HEK293 (cell line): ENCODE measurements at regions not wholly inside any gene's neighbourhood (a gene's known extent, or its start where the extent isn't known, plus 50 kb on each side); places are given as distances from the start of the nearest gene placed in this dataset.

Experiments used
- CTCF ChIA-PET: fragments of 350-600 bp; formaldehyde crosslinking; extraction: SDS; loops from one replicate; lab custom pipeline; 2021; ENCODE audit warnings: antibody characterized with exemption; lab: Yijun Ruan, JAX
- POLR2A ChIA-PET: fragments of 300-600 bp; formaldehyde crosslinking; extraction: SDS; loops from one replicate; lab custom pipeline; 2020; ENCODE audit warnings: antibody characterized with exemption, inconsistent platforms; lab: Yijun Ruan, JAX
- H3K27ac ChIP-seq: fragments of 200-500 bp; sonication (Bioruptor generic); 2 replicates; pipeline ENCODE4 v1.5.1; 2014; ENCODE audit warnings: low read depth, low read length, control low read depth, inconsistent platforms; ENCODE audit errors: extremely low read depth
- H3K36me3 ChIP-seq, 2 experiments: fragments of 200-500 bp in 1 of 2; sonication (Bioruptor generic) in 1 of 2; 1 replicate in 1 of 2; 2 replicates in 1 of 2; pipeline ENCODE4 v1.5.1; 2014 to 2017; ENCODE audit warnings: inconsistent platforms in 2 of 2, low read length in 2 of 2; ENCODE audit not compliant: control insufficient read depth in 2 of 2, insufficient read depth in 1 of 2
- H3K4me1 ChIP-seq: fragments of 200-500 bp; sonication (Bioruptor generic); 2 replicates; pipeline ENCODE4 v1.5.1; 2014; ENCODE audit warnings: mild to moderate bottlenecking, low read length, inconsistent platforms; ENCODE audit not compliant: control insufficient read depth, insufficient read depth
- H3K4me3 ChIP-seq: 2 replicates; pipeline ENCODE4 v1.5.1; 2011; ENCODE audit warnings: low read depth, mild to moderate bottlenecking, control low read depth, low read length, moderate library complexity
- H3K9me3 ChIP-seq: fragments of 200-500 bp; sonication (Bioruptor generic); 2 replicates; pipeline ENCODE4 v1.5.1; 2014; ENCODE audit warnings: low read depth, low read length, inconsistent platforms; ENCODE audit not compliant: control insufficient read depth, insufficient read depth
- FEZF1 ChIP-seq: fragments of 450-650 bp; formaldehyde crosslinking; IDR thresholded peaks from 2 replicates; pipeline ENCODE4 v1.5.1; 2016; ENCODE audit warnings: missing biosample characterization, missing genetic modification characterization
- GFI1B ChIP-seq: fragments of 450-650 bp; formaldehyde crosslinking; IDR thresholded peaks from 2 replicates; pipeline ENCODE4 v1.5.1; 2016; ENCODE audit warnings: missing biosample characterization, missing genetic modification characterization
- KLF7 ChIP-seq: fragments of 450-650 bp; formaldehyde crosslinking; IDR thresholded peaks from 2 replicates; pipeline ENCODE4 v1.5.1; 2016; ENCODE audit warnings: missing biosample characterization, missing genetic modification characterization, borderline replicate concordance
- RBAK ChIP-seq: fragments of 450-650 bp; formaldehyde crosslinking; IDR thresholded peaks from 2 replicates; pipeline ENCODE4 v1.5.1; 2016; ENCODE audit warnings: missing biosample characterization, missing genetic modification characterization
- ZBTB21 ChIP-seq: fragments of 450-650 bp; formaldehyde crosslinking; IDR thresholded peaks from 2 replicates; pipeline ENCODE4 v1.5.1; 2017; ENCODE audit warnings: missing biosample characterization, missing genetic modification characterization
- ZNF112 ChIP-seq: fragments of 450-650 bp; formaldehyde crosslinking; IDR thresholded peaks from 2 replicates; pipeline ENCODE4 v1.5.0; 2017; ENCODE audit warnings: missing biosample characterization, missing genetic modification characterization
- ZNF16 ChIP-seq: fragments of 450-650 bp; formaldehyde crosslinking; IDR thresholded peaks from 2 replicates; pipeline ENCODE4 v1.5.1; 2016; ENCODE audit warnings: low read depth, missing biosample characterization, missing genetic modification characterization
- ZNF175 ChIP-seq: fragments of 450-650 bp; formaldehyde crosslinking; IDR thresholded peaks from 2 replicates; pipeline ENCODE4 v1.5.1; 2016; ENCODE audit warnings: missing biosample characterization, missing genetic modification characterization
- ZNF223 ChIP-seq: fragments of 450-650 bp; formaldehyde crosslinking; IDR thresholded peaks from 2 replicates; pipeline ENCODE4 v1.5.1; 2016; ENCODE audit warnings: missing biosample characterization, missing genetic modification characterization
- ZNF23 ChIP-seq: fragments of 450-650 bp; formaldehyde crosslinking; IDR thresholded peaks from 2 replicates; pipeline ENCODE4 v1.5.1; 2016; ENCODE audit warnings: missing biosample characterization, missing genetic modification characterization, borderline replicate concordance
- ZNF394 ChIP-seq: fragments of 450-650 bp; formaldehyde crosslinking; IDR thresholded peaks from 2 replicates; pipeline ENCODE4 v1.5.1; 2016; ENCODE audit warnings: missing biosample characterization, missing genetic modification characterization, mild to moderate bottlenecking, moderate library complexity, borderline replicate concordance
- ZNF510 ChIP-seq: fragments of 450-650 bp; formaldehyde crosslinking; IDR thresholded peaks from 2 replicates; pipeline ENCODE4 v1.5.1; 2018; ENCODE audit warnings: mild to moderate bottlenecking, missing genetic modification characterization, missing biosample characterization; ENCODE audit not compliant: insufficient replicate concordance
- ZNF558 ChIP-seq: fragments of 450-650 bp; formaldehyde crosslinking; IDR thresholded peaks from 2 replicates; pipeline ENCODE4 v1.5.1; 2016; ENCODE audit warnings: missing biosample characterization, missing genetic modification characterization
- ZNF654 ChIP-seq: fragments of 450-650 bp; formaldehyde crosslinking; IDR thresholded peaks from 2 replicates; pipeline ENCODE4 v1.5.1; 2016; ENCODE audit warnings: low read depth, missing biosample characterization, missing genetic modification characterization
- ZNF670 ChIP-seq: fragments of 450-650 bp; formaldehyde crosslinking; IDR thresholded peaks from 2 replicates; pipeline ENCODE4 v1.5.1; 2016; ENCODE audit warnings: missing biosample characterization, missing genetic modification characterization, low read depth
- ZNF677 ChIP-seq: fragments of 450-650 bp; IDR thresholded peaks from 2 replicates; pipeline ENCODE4 v1.5.0; 2018; ENCODE audit warnings: missing biosample characterization, mild to moderate bottlenecking, missing genetic modification characterization, moderate library complexity
- ZNF701 ChIP-seq: fragments of 450-650 bp; formaldehyde crosslinking; IDR thresholded peaks from 2 replicates; pipeline ENCODE4 v1.5.1; 2016; ENCODE audit warnings: missing biosample characterization, missing genetic modification characterization
- ZNF843 ChIP-seq: fragments of 450-650 bp; formaldehyde crosslinking; IDR thresholded peaks from 2 replicates; pipeline ENCODE4 v1.5.1; 2016; ENCODE audit warnings: missing biosample characterization, missing genetic modification characterization
- TF ChIP-seq, protein P1 (sequence below): fragments of 450-650 bp; IDR thresholded peaks from 2 replicates; pipeline ENCODE4 v1.5.1; 2018; ENCODE audit warnings: missing biosample characterization, mild to moderate bottlenecking, missing genetic modification characterization
- TF ChIP-seq, protein P2 (sequence below): fragments of 450-650 bp; formaldehyde crosslinking; IDR thresholded peaks from 2 replicates; pipeline ENCODE4 v1.5.1; 2016; ENCODE audit warnings: missing biosample characterization, missing genetic modification characterization, borderline replicate concordance
- TF ChIP-seq, protein P3 (sequence below): fragments of 450-650 bp; formaldehyde crosslinking; IDR thresholded peaks from 2 replicates; pipeline ENCODE4 v1.5.1; 2016; ENCODE audit warnings: missing biosample characterization, missing genetic modification characterization, low read depth

DNA sequence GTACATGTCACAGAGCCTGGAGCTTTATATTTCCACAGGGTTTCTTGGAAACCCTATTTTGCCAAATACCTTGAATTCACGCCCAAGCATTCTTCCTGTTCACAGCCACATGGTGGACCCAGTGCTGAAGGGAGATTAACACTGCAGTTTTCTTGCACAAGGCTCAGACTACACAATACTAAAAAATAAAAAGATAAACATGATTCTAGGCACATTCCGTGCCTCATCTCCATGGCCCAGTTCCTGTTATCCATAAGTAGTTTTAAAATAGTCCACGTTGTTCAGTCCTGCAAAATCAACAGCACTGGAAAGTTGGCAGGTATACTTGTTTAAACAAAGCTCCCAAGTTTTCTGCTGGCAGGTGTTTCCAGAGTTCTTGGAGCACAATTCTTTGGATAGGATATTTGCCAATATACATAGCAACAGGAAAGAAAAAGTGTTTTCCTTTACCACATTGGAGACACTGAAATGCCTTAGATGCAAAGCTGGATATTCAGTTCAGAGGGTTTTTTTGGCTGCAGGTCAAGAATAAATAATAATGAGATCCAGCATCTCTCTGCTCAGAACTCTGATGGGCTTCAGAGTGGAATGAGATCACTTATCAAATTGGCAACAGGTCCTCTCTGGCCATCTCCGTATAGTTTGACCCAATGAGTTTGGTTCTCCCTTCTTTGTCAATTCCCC, 88.1 kb upstream of the TGFBR2 start (continued):
- TF ChIP-seq ZNF23 (tag by site-specific recombination) (no peak), ZNF701 (tag by site-specific recombination) (no peak)

DNA sequence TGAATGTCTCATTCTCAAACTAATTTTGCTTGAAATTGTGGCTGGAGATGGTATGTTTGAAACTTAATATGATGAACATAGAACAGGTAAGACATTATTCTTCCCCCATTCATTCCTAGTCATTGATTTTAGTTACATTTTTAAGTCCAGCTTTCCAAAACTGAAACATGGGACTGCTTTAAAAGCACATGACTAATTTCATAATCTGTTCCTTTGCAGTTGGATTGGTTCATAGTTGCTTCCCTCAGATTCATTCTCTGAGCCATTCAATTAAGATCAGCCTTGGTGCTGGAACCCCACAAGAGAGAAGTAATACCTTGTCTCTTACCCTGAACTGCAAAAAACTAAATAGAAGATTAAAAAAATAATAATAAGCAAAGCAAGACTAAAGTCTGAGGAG, 87.5 kb upstream of the TGFBR2 start:
- no peaks in the 10 kb centered on the region for H3K9me3 ChIP-seq
- H3K27ac ChIP-seq, result no peak overlapping the region
- ChIA-PET POLR2A (no interaction called here), CTCF (no interaction called here)
- H3K36me3 ChIP-seq, result no peaks in the 10 kb centered on the region
- no peak for TF ChIP-seq GFI1B (tag by site-specific recombination)
- TF ChIP-seq ZNF112 (tag by site-specific recombination), result no peak
- TF ChIP-seq ZNF558 (tag by site-specific recombination), result no peak
- TF ChIP-seq, protein P1, sequence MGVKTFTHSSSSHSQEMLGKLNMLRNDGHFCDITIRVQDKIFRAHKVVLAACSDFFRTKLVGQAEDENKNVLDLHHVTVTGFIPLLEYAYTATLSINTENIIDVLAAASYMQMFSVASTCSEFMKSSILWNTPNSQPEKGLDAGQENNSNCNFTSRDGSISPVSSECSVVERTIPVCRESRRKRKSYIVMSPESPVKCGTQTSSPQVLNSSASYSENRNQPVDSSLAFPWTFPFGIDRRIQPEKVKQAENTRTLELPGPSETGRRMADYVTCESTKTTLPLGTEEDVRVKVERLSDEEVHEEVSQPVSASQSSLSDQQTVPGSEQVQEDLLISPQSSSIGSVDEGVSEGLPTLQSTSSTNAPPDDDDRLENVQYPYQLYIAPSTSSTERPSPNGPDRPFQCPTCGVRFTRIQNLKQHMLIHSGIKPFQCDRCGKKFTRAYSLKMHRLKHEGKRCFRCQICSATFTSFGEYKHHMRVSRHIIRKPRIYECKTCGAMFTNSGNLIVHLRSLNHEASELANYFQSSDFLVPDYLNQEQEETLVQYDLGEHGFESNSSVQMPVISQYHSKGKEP (tag by site-specific recombination), result no peak
- TF ChIP-seq ZNF175 (tag by site-specific recombination), result no peak
- TF ChIP-seq ZNF654 (tag by site-specific recombination), result no peak
- TF ChIP-seq, protein P2, sequence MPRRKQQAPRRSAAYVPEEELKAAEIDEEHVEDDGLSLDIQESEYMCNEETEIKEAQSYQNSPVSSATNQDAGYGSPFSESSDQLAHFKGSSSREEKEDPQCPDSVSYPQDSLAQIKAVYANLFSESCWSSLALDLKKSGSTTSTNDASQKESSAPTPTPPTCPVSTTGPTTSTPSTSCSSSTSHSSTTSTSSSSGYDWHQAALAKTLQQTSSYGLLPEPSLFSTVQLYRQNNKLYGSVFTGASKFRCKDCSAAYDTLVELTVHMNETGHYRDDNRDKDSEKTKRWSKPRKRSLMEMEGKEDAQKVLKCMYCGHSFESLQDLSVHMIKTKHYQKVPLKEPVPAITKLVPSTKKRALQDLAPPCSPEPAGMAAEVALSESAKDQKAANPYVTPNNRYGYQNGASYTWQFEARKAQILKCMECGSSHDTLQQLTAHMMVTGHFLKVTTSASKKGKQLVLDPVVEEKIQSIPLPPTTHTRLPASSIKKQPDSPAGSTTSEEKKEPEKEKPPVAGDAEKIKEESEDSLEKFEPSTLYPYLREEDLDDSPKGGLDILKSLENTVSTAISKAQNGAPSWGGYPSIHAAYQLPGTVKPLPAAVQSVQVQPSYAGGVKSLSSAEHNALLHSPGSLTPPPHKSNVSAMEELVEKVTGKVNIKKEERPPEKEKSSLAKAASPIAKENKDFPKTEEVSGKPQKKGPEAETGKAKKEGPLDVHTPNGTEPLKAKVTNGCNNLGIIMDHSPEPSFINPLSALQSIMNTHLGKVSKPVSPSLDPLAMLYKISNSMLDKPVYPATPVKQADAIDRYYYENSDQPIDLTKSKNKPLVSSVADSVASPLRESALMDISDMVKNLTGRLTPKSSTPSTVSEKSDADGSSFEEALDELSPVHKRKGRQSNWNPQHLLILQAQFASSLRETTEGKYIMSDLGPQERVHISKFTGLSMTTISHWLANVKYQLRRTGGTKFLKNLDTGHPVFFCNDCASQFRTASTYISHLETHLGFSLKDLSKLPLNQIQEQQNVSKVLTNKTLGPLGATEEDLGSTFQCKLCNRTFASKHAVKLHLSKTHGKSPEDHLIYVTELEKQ (tag by site-specific recombination), result no peak
- TF ChIP-seq RBAK (tag by site-specific recombination), result no peak
- TF ChIP-seq FEZF1 (tag by site-specific recombination), result no peak
- no peak for TF ChIP-seq ZNF16 (tag by site-specific recombination)
- TF ChIP-seq ZNF670 (tag by site-specific recombination), result no peak
- no peak for TF ChIP-seq ZNF394 (tag by site-specific recombination)
- no peak for TF ChIP-seq ZBTB21 (tag by site-specific recombination)
- no peak for TF ChIP-seq KLF7
- TF ChIP-seq ZNF843 (tag by site-specific recombination), result no peak
- TF ChIP-seq ZNF510 (tag by site-specific recombination), result no peak
- TF ChIP-seq, protein P3, sequence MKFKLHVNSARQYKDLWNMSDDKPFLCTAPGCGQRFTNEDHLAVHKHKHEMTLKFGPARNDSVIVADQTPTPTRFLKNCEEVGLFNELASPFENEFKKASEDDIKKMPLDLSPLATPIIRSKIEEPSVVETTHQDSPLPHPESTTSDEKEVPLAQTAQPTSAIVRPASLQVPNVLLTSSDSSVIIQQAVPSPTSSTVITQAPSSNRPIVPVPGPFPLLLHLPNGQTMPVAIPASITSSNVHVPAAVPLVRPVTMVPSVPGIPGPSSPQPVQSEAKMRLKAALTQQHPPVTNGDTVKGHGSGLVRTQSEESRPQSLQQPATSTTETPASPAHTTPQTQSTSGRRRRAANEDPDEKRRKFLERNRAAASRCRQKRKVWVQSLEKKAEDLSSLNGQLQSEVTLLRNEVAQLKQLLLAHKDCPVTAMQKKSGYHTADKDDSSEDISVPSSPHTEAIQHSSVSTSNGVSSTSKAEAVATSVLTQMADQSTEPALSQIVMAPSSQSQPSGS (tag by site-specific recombination), result no peak
- TF ChIP-seq ZNF677 (tag by site-specific recombination), result no peak
- TF ChIP-seq ZNF223 (tag by site-specific recombination), result no peak
- no peak overlapping the region for H3K4me3 ChIP-seq
- no peaks in the 10 kb centered on the region for H3K4me1 ChIP-seq
